ENCODE measurements at regions not wholly inside any gene's neighbourhood (a gene's known extent, or its start where the extent isn't known, plus 50 kb on each side); places are given as distances from the start of the nearest gene placed in this dataset.

- no peak for DNase-seq (ENCODE audit: low read depth)
These were observed 53.0 kb downstream of the HELT start for GRCh38 chr4:185071236-185071811.

GRCh38 chr4:185079271-185079905 lies 61.1 kb downstream of the HELT start:
- no peak for DNase-seq (ENCODE audit: low read depth)

- no peak for DNase-seq (ENCODE audit: low read depth)
These were observed 62.3 kb downstream of the HELT start for GRCh38 chr4:185080545-185080944.

- peak; percentile 4 for DNase-seq (ENCODE audit: low read depth)
These were observed 60.5 kb upstream of the SLC25A4 start for GRCh38 chr4:185082561-185082960.

GRCh38 chr4:185086053-185086452 lies 57.0 kb upstream of the SLC25A4 start:
- no peak for DNase-seq (ENCODE audit: low read depth)

- no peak for DNase-seq (ENCODE audit: low read depth)
These were observed 54.2 kb upstream of the SLC25A4 start for GRCh38 chr4:185088899-185089298.

- no peak for DNase-seq (ENCODE audit: low read depth)
These were observed 52.5 kb upstream of the SLC25A4 start for GRCh38 chr4:185090592-185090991.

- DNase-seq (ENCODE audit: low read depth), result no peak
These were observed 50.4 kb upstream of the SLC25A4 start for GRCh38 chr4:185092535-185093197.

Data from HS-5 (cell line).